Colonic mucosa (tissue), 4 donors: ENCODE measurements at regions not wholly inside any gene's neighbourhood (a gene's known extent, or its start where the extent isn't known, plus 50 kb on each side); places are given as distances from the start of the nearest gene placed in this dataset.
"Not testable (repeated sequence)": the region's sequence is repeated elsewhere in the genome, so short reads cannot be mapped to it uniquely, and the experiment has no call there.

Source experiments
- DNase-seq: peaks from one replicate; pipeline ENCODE4 v3.0.0-alpha.2; 2020
- H3K27ac ChIP-seq: fragments of 200-600 bp; one replicate; pipeline ENCODE4 v1.8.0; 2021
- H3K27me3 ChIP-seq: fragments of 200-600 bp; one replicate; pipeline ENCODE4 v1.8.0; 2021
- H3K36me3 ChIP-seq: fragments of 200-600 bp; one replicate; pipeline ENCODE4 v1.8.0; 2021
- H3K4me1 ChIP-seq: fragments of 200-600 bp; one replicate; pipeline ENCODE4 v1.8.0; 2021; ENCODE audit warnings: mild to moderate bottlenecking
- H3K4me3 ChIP-seq: fragments of 200-600 bp; one replicate; pipeline ENCODE4 v1.8.0; 2021
- H3K9ac ChIP-seq, 2 donors: one replicate each; pipeline ENCODE4 v1.7.0; 2013; ENCODE audit warnings: control low read depth in 2 of 2, low read depth in 2 of 2, low read length in 2 of 2
- H3K9me3 ChIP-seq: fragments of 200-600 bp; one replicate; pipeline ENCODE4 v1.8.0; 2021
- intact Hi-C: fragments of 100-400 bp; cut with DNase I; formaldehyde crosslinking; loops from one replicate; pipeline ENCODE4 v1.14.1; 2022
- TF ChIP-seq, protein P1 (sequence below): fragments of 200-600 bp; IDR thresholded peaks from one replicate; pipeline ENCODE4 v1.8.0; 2022; ENCODE audit warnings: antibody characterized with exemption, mild to moderate bottlenecking
- donor health status: healthy.
- donor health status: DM: no; HTN: no; CAD: no.
- donor health status: DM: no; HTN: no; CAD: no.

DNA sequence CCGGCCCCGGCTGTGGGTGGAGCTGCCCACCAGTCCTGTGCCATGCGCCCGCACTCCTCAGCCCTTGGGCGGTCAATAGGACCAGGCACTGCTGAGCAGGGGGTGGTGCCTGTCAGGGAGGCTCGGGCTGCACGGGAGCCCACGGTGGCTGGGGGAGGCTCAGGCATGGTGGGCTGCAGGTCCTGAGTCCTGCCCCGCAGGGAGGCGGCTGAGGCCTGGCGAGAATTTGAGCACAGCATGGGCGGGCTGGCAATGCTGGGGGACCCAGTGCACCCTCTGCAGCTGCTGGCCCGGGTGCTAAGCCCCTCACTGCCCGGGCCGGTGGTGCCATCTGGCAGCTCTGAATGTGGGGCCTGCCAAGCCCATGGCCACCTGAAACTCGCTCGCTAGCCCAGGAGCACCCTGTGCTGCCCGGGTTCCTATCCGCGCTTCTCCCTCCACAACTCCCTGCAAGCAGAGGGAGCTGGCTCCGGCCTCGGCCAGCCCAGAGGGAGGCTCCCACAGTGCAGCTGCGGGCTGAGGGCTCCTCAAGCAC, 1371.1 kb downstream of the FSCB start:
- Histone ChIP-seq H3K36me3 (no peaks in the 10 kb centered on the region), H3K4me3 (no peak overlapping the region), H3K9me3 (no peaks in the 10 kb centered on the region), H3K27me3 (no peaks in the 10 kb centered on the region), H3K9ac (no peak overlapping the region), H3K4me1 (no peaks in the 10 kb centered on the region), H3K27ac (no peak overlapping the region)
- no peak for DNase-seq
- TF ChIP-seq, protein P1, sequence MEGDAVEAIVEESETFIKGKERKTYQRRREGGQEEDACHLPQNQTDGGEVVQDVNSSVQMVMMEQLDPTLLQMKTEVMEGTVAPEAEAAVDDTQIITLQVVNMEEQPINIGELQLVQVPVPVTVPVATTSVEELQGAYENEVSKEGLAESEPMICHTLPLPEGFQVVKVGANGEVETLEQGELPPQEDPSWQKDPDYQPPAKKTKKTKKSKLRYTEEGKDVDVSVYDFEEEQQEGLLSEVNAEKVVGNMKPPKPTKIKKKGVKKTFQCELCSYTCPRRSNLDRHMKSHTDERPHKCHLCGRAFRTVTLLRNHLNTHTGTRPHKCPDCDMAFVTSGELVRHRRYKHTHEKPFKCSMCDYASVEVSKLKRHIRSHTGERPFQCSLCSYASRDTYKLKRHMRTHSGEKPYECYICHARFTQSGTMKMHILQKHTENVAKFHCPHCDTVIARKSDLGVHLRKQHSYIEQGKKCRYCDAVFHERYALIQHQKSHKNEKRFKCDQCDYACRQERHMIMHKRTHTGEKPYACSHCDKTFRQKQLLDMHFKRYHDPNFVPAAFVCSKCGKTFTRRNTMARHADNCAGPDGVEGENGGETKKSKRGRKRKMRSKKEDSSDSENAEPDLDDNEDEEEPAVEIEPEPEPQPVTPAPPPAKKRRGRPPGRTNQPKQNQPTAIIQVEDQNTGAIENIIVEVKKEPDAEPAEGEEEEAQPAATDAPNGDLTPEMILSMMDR: no peak
- intact Hi-C loops: no loop called here

DNA sequence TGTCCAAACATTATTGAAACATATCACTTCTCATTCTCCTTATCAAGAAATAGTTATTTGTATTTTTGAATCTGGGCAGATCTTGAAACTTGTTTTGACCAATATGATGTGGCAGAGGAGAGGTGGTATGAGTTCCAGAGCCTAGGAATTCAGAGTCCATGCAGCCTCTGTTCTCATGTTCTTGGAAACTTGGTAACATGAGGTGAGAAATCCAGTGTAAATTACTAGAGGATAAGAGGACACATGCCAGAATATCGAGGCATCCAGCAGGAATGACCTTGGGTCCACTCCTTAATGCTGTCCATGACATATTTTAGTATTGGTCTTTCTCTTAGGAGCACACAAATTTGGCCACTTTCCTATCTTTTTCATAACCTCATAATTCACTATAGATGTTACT, 1374.6 kb downstream of the FSCB start:
- TF ChIP-seq, protein P1: no peak
- Histone ChIP-seq H3K27ac (no peak overlapping the region), H3K36me3 (no peaks in the 10 kb centered on the region), H3K4me3 (no peak overlapping the region), H3K4me1 (no peaks in the 10 kb centered on the region), H3K9me3 (no peaks in the 10 kb centered on the region), H3K27me3 (no peaks in the 10 kb centered on the region), H3K9ac (no peak overlapping the region)
- intact Hi-C loops: no loop called here
- DNase-seq: no peak

DNA sequence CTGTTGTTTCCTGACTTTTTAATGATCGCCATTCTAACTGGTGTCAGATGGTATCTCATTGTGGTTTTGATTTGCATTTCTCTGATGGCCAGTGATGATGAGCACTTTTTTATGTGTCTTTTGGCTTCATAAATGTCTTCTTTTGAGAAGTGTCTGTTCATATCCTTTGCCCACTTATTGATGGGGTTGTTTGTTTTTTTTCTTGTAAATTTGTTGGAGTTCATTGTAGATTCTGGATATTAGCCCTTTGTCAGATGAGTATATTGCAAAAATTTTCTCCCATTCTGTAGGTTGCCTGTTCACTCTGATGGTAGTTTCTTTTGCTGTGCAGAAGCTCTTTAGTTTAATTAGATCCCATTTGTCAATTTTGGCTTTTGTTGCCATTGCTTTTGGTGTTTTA, 1378.7 kb downstream of the FSCB start:
- H3K4me3 ChIP-seq, H3K9ac ChIP-seq, H3K36me3 ChIP-seq, H3K4me1 ChIP-seq, intact Hi-C loops, H3K9me3 ChIP-seq, H3K27me3 ChIP-seq, H3K27ac ChIP-seq, DNase-seq: not testable (repeated sequence)

DNA sequence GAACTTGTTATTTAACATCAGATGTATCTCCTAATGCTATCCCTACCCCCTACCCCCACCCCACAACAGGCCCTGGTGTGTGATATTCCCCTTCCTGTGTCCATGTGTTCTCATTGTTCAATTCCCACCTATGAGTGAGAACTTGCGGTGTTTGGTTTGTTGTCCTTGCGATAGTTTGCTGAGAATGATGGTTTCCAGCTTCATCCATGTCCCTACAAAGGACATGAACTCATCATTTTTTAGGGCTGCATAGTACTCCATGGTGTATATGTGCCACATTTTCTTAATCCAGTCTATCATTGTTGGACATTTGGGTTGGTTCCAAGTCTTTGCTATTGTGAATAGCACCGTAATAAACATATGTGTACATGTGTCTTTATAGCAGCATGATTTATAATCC, 1379.2 kb downstream of the FSCB start:
- not testable (repeated sequence) for H3K9me3 ChIP-seq

DNA sequence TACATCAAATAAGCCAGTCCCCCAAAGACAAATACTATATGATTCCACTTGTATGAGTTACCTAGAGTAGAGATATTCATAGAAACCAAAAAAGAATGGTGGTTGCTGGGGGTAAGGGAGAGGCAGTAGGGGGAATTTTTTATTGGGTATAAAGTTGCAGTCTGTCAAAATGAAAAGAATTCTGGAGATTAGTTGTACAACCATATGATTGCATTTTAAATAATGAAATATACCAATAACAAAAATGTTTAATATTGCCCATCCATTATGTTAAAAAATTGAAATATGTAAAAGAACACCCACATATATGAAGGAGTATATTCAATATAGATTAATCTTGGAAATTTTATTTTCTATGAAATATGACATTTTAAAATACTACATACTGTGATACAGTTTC, 1383.5 kb downstream of the FSCB start:
- Histone ChIP-seq H3K9ac (no peak overlapping the region), H3K4me3 (no peak overlapping the region), H3K27ac (no peak overlapping the region), H3K27me3 (no peaks in the 10 kb centered on the region), H3K4me1 (no peaks in the 10 kb centered on the region), H3K9me3 (no peaks in the 10 kb centered on the region), H3K36me3 (no peaks in the 10 kb centered on the region)
- TF ChIP-seq, protein P1: no peak
- no peak for DNase-seq
- intact Hi-C loops: no loop called here

More for the DNA sequence above, 1379.2 kb downstream of the FSCB start:
- H3K4me1 ChIP-seq, H3K36me3 ChIP-seq, H3K27me3 ChIP-seq, intact Hi-C loops, H3K4me3 ChIP-seq, H3K27ac ChIP-seq, H3K9ac ChIP-seq, DNase-seq: not testable (repeated sequence)

DNA sequence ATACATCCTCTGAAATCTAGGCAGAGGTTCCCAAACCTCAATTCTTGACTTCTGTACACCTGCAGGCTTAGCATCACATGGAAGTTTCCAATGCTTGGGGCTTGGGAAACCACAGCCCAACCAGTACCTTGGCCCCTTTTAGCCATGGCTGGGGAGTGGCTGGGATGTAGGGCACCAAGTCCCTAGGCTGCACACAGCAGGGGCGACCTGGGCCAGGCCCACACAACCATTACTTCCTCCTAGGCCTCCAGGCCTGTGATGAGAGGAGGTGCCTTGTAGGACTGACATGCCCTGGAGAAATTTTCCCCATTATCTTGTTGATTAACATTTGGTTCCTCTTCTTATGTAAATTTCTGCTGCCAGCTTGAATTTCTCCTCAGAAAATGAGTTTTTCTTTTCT, 1387.4 kb downstream of the FSCB start:
- intact Hi-C loops: no loop called here
- Histone ChIP-seq H3K27me3 (no peaks in the 10 kb centered on the region), H3K36me3 (no peaks in the 10 kb centered on the region), H3K27ac (no peak overlapping the region), H3K4me3 (no peak overlapping the region), H3K9me3 (no peaks in the 10 kb centered on the region), H3K4me1 (no peaks in the 10 kb centered on the region), H3K9ac (no peak overlapping the region)
- TF ChIP-seq, protein P1: no peak
- DNase-seq: no peak

DNA sequence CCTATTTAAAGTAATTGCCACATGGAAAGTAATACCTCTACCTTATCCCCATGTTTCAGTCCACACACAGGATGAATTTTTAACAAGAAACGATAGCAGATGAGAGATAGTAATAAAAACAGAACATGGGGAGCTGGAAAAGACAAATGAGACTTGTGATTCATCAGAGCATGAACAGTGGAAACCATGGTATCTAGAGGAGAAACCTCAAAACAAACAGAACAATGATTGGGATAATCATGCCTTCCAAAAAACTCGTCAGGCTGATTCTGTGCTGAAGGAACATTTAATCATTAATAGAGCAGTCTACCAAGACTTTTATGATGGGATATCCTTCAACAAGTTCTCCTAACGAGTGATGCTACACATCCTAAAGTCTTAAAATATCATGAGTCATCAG, 1390.7 kb downstream of the FSCB start:
- no peaks in the 10 kb centered on the region for H3K27me3 ChIP-seq
- intact Hi-C loops: no loop called here
- H3K9ac ChIP-seq: no peak overlapping the region
- TF ChIP-seq, protein P1: no peak
- H3K36me3 ChIP-seq: no peaks in the 10 kb centered on the region
- H3K4me1 ChIP-seq: no peaks in the 10 kb centered on the region
- H3K4me3 ChIP-seq: no peak overlapping the region
- no peaks in the 10 kb centered on the region for H3K9me3 ChIP-seq
- DNase-seq: no peak
- no peak overlapping the region for H3K27ac ChIP-seq
